Tongue (tissue), 1 donor: ENCODE measurements at regions not wholly inside any gene's neighbourhood (a gene's known extent, or its start where the extent isn't known, plus 50 kb on each side); places are given as distances from the start of the nearest gene placed in this dataset.

Source experiments
- DNase-seq: peaks from one replicate; pipeline ENCODE4 v3.0.0-alpha.2; 2015

DNA sequence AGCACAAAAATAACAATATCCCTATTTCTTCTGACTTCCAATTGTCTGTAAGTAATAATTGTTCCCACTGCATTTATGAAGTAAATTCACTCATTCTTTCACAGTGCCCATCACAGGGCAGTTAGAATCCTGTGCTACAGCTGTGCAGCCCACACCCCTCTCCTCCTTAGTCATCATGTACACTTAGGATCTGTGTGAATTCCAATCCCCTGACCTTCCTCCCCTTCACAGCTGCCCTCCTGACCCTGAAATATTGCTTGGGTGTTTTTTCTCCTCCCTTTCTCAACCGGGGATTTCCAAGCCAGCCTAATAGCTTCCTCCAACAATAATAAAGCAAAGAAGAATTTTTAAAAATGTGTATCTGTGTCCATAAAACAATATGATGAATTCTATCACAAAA is 91.5 kb upstream of the BEND6 start:
- no peak for DNase-seq

DNA sequence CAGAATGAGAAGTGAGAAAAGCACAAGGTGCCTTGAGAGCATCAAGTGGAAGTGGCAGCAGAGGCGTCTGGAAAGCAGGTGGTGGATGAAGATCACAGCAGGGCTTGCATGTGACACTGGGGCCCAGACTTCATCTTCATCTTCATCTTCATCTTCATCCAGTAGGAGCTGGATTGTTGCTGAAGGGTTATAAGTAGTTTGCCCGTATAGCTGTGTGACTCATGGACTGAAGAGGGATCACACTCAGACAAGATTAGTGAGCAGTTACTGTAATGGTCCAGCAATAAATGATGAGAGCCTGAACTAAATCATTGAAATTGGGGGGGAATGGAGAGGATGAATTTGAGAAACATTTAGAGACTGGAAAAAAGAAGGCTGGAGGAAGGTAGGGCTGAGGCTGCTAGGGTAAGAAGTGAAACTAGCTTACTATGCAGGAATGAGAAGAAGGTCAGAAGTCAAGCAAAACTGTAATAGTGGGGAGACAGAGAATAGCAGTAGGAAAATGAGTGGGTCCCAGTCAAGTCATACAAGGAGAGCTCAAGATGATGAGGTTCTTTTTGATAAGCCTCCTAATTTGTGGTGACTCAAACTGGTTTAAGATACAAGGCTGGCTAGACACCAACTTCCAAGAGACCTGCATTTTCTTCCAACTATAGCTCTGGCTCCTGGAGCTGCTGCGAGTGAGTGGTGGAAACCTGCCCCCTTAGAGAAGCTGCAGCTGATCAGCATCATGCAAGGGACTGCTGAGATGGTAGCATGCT is 92.3 kb upstream of the BEND6 start:
- DNase-seq: no peak

DNA sequence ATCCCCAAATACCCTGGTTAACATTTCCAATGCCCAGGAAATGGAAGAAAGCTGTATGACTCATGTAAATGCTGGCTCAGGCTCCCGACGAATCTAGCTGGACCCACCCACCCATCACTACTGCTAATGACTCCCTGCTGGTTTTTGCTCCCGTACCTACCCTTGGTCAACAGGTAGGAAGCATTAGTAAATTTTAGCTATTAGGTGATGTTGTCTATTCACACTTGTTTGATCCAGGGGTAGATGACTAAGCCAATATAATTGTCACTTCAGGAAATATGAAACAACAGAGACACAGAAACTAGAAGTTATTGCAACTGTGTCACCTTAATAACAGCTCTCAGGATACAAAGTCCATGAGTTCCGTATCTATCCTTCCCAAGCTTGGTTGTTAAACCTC is 94.4 kb upstream of the BEND6 start:
- DNase-seq: no peak

DNA sequence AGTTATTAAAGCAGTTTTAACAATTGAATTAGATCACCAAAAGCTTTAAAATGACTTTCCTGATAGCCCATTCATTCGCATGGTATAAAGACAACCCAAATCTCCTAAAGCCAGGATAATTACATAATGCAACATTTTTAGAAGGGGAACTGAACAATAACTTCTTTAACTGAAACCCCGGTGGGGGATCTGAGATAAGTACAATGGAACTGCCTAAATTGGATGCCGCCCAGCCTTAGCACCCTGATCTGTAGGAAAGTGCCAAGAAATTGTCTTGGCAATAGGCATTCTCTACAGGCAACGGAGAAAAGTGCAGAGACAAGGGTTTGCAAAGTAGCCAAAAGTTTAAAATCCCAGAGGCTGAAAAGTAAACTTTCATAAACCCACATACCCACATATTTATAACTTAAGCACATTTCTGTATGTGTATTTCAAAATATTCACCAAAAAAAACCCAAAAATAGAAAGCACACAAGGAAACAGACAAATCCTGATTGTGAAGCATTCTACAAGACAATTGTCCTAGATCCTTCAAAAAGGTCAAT is 98.8 kb upstream of the BEND6 start:
- DNase-seq: no peak

- DNase-seq: no peak
Observed at GRCh38 chr6:56854086-56854485, 100.8 kb upstream of the BEND6 start.

DNA sequence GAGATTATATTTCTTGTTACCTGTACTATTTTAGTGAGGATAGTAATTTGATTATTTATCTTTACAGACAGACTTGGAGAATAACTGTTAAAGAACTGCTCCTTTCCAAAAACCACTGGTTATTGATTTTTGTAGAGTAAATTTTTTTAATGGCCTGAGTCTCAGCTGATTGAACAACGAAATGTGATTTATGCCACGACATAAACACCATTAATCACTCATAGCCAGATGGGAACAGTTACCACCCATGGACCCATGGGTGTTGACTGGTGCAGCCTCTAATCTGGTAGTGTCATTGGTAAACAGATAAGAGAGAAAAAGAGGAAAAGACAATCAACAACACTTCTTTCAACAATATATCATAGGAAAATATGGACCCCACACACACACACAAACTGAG is 101.4 kb upstream of the BEND6 start:
- DNase-seq: no peak

DNA sequence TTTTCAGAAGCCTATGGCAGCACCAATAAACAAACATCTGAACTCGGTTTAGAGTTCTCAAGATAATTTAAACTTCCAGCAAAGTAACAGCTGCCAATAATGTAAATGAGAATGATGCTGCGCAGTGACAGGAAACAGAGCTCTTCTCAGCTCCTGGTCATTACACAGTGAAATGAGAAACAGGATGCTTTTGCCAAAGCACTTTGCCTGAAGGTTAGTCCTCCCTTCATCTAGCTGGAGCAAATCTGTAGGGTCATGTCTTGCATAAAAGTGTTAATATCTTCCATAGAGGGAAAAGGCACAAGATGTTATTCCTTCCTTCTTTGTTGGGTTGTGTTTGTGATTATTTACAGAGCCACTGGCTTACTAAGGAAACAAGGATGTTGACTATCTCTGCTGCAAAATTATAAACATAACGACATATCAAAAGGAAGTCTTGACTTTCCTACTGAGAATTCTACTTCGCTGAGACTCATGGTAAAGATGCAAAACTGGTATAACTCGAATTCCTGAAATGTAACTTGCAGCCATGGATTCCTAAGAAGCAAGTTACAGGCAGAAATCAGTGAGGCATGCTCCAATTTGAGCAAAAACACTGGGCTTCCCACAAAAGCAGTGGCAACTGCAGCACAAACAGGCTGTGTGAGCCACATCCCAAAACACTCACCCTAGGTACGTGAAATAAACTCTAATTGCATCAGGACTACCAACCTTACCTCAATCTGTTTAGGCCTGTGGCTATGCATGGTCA is 102.5 kb upstream of the BEND6 start:
- peak; percentile 26 for DNase-seq

DNA sequence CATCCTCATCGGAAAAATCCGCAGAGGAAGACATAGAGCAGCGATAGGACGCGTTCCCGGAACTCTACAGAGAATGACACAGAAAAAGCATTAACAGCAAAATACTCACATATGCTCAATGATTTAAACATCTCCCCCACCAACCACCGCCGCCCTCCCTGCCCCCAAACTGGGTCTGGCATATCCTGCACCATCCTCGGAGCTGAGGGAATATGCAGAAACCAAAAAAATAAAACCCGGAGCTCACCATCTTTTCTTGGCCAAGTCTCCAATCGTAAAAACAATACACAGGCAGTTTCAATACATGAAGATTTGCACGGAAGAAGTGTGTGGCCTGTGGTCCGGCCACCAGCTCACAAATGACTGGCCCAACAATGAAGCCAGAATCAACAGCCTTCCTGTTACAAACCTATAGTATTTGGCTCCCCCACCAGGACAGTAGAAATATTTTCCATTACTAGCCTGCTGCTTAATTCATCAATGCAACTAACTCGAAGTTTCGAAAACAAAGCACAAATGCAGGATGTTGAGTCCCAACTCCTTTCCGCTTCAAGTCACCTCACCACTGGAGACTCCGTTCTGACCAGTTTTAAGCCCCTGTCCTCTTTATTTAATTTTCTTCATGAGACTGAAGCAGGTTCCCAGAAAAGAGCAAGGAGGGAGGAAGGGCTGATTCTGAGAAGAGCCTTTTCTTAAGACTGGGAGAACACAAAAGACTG is 103.2 kb upstream of the BEND6 start:
- DNase-seq: peak; percentile 88

- DNase-seq: peak; percentile 17
Observed at GRCh38 chr6:56851074-56851473, 103.8 kb upstream of the BEND6 start.

- DNase-seq: peak; percentile 20
Observed at GRCh38 chr6:56850626-56851025, 104.3 kb upstream of the BEND6 start.

DNA sequence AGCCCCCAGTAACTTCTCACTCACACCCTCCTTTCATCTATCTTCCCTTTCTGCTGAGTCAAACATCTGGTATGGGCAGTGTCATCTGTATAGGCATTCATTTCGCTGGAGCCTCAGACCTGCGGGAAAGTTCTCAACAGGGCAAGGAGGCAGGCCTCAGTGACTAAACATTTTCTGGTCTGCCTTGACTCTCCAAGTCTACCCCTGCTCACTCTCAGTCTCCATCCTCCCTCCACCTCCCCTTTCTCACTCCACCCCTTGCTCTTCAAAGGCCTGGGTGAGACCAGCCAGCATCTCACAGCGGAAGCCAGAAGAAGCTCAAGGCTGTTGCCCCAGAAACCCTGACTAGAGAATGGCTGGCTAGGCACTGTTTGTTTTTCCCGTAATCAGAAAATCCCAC is 105.0 kb upstream of the BEND6 start:
- no peak for DNase-seq

DNA sequence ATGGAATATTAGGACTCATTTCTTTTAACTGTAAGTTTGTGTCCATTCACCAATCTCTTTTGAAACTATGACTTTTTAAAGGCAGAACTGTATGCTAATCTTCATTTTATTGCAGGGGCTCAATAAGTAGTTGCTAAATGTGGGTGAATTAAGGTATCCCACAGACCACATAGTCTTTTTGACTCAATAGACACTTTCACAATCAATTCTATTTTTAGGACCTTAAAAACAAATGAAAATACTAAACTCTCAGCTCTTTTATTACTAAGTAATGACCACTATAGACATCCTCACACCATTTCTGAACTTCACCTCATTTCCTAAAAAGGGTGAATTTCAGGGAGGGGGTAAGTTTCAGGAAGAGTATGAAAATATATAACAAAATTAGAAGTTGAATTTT is 106.8 kb upstream of the BEND6 start:
- DNase-seq: no peak

- DNase-seq: no peak
Observed at GRCh38 chr6:56845032-56845431, 109.9 kb upstream of the BEND6 start.

- DNase-seq: peak; percentile 93
Observed at GRCh38 chr6:56843476-56844349, 111.2 kb upstream of the BEND6 start.

DNA sequence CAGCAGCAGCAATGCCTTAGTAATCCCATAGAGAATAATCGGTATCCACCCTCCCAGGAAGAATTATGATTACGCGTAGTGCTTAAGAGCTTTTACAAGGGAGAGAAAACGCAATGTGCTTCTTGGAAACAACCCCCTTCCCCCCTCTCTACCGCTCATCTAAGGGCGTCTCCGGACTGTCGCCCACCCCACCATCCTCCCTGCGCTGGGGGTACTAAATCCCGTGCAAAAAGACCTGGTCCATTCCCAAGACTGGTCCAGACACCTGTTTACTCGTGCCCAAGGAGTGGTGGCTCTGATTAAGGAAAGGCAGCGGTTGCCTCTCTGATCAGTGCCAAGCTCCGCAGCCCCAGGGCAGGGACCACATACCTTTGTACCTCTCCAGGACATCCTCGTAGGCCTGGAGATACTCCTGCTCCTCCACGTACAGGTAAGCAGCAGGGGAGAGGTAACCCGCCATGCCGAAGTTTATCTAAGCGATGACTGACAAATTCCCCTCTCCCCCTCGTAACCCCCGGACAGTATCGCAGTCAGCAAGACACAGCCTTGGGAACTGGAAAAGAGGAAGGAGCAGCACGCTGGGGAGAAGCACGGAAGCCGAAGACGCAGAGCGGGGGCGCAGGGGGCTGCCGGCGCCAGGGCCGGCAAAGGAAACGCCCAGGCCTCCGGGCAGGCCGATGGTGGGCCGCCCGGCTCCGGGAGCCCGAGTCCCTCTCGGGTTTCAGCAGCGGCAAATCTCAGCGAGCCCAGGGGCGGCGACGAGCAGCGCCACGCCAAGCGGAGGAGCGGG is 112.0 kb upstream of the BEND6 start:
- DNase-seq: peak; percentile 79

GRCh38 chr6:56841751-56842150 is 113.2 kb upstream of the BEND6 start:
- DNase-seq: no peak

DNA sequence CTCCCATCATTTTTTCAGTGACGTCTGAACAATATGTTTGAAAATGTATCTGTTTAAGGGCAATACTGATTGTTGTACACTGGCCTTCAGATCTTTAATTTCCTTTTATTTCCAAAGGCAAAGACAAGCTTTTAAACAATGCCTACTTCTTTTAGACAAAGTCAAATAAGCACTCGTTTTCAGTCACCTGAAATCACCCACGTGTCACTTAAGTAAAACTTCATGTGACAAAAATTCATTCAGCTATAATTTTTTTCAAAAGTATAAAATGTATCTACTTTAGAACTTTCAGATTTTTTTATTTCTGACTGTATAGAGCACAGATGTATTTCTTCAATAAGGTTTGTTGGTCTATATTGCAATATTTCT is 113.5 kb upstream of the BEND6 start:
- no peak for DNase-seq

DNA sequence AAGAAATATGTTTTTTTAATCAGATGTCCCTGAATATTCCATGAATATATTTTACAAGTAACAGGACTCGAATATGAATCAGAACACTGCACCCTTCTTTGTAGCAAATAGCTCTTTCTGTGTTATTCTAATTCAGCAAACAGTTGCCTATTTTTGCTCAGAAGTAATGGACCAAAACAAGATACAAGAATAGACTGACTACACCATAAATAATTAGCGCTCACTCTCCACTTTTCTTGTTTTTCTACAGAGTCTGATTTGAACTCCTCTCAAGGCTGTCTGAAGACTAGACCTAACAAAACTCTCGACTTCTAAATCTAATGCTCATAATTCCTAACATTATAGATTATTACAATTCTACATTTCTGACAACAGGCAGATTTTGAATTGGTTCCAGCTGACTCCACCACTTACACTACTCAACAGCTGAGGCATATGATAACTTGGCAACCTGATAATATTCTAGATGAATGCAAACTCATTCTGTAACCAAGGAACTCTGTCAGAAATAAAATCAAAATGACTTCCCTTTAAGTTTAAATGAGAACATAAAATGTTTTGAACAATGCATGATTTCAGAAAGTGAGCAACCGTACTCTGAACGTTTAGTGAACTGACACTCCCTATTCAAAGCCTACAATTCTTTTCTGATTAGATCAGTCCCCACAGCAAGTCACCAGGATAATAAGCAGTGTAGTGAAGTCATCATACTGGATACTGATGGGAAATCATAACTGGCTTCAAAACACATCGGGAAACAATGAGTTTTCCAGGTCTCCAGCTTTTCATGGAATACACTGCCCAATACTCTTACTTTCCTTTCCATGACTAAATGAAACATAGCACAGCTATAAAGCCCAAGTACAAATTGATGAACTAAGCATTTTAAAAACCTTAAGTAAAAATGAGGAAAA is 114.2 kb upstream of the BEND6 start:
- peak; percentile 80 for DNase-seq

GRCh38 chr6:56839533-56840183 is 115.2 kb upstream of the BEND6 start:
- DNase-seq: no peak

GRCh38 chr6:56838965-56839364 is 115.9 kb upstream of the BEND6 start:
- DNase-seq: no peak
